Ascending aorta (tissue), 2 donors: ENCODE measurements at regions not wholly inside any gene's neighbourhood (a gene's known extent, or its start where the extent isn't known, plus 50 kb on each side); places are given as distances from the start of the nearest gene placed in this dataset.

Experiments used
- DNase-seq, 2 donors: peaks; one replicate each; pipeline ENCODE4 v3.0.0-alpha.2; 2019; ENCODE audit warnings: low spot score in 2 of 2
- H3K27ac ChIP-seq, 2 donors: fragments of 200-600 bp; sonication (generic); one replicate each; pipeline ENCODE4 v1.5.1; 2016 to 2017; ENCODE audit warnings: mild to moderate bottlenecking in 1 of 2
- H3K27me3 ChIP-seq: fragments of 200-600 bp; sonication (generic); one replicate; pipeline ENCODE4 v1.5.1; 2017
- H3K36me3 ChIP-seq, 2 donors: fragments of 200-600 bp; sonication (generic); one replicate each; pipeline ENCODE4 v1.5.1; 2016
- H3K4me1 ChIP-seq, 2 donors: fragments of 200-600 bp; sonication (generic); one replicate each; pipeline ENCODE4 v1.5.1; 2016 to 2017; ENCODE audit warnings: mild to moderate bottlenecking in 1 of 2
- H3K4me3 ChIP-seq, 2 donors: fragments of 200-600 bp; sonication (generic); one replicate each; pipeline ENCODE4 v1.5.1; 2016 to 2017; ENCODE audit warnings: mild to moderate bottlenecking in 1 of 2
- H3K9me3 ChIP-seq, 2 donors: fragments of 200-600 bp; sonication (generic); one replicate each; pipeline ENCODE4 v1.5.1; 2016
- intact Hi-C: fragments of 100-400 bp; cut with DNase I; formaldehyde crosslinking; loops from one replicate; pipeline ENCODE4 v1.15.1; 2023
- TF ChIP-seq, protein P1 (sequence below), 3 experiments: fragments of 200-600 bp in 2 of 3; fragments of 450-650 bp in 1 of 3; sonication (generic) in 2 of 3; IDR thresholded peaks; one replicate each; pipeline ENCODE4 v1.5.1; 2016 to 2019; ENCODE audit warnings: antibody characterized with exemption in 3 of 3, mild to moderate bottlenecking in 1 of 3, moderate library complexity in 1 of 3

GRCh38 chr3:124669470-124669869, 60.8 kb upstream of the UMPS start:
- intact Hi-C loops: no loop called here
- TF ChIP-seq, protein P1, sequence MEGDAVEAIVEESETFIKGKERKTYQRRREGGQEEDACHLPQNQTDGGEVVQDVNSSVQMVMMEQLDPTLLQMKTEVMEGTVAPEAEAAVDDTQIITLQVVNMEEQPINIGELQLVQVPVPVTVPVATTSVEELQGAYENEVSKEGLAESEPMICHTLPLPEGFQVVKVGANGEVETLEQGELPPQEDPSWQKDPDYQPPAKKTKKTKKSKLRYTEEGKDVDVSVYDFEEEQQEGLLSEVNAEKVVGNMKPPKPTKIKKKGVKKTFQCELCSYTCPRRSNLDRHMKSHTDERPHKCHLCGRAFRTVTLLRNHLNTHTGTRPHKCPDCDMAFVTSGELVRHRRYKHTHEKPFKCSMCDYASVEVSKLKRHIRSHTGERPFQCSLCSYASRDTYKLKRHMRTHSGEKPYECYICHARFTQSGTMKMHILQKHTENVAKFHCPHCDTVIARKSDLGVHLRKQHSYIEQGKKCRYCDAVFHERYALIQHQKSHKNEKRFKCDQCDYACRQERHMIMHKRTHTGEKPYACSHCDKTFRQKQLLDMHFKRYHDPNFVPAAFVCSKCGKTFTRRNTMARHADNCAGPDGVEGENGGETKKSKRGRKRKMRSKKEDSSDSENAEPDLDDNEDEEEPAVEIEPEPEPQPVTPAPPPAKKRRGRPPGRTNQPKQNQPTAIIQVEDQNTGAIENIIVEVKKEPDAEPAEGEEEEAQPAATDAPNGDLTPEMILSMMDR (IDR thresholded peaks at IDR 0.05): no peak
- Histone ChIP-seq H3K4me3 (no peak overlapping the region), H3K4me1 (no peaks in the 10 kb centered on the region), H3K36me3 (peaks cover 69 to 88% of the 10 kb centered on the region in 2 donors), H3K9me3 (no peaks in the 10 kb centered on the region), H3K27me3 (no peaks in the 10 kb centered on the region), H3K27ac (no peak overlapping the region)
- no peak for DNase-seq

GRCh38 chr3:124671106-124671505, 59.1 kb upstream of the UMPS start:
- no peaks in the 10 kb centered on the region for H3K9me3 ChIP-seq
- no peaks in the 10 kb centered on the region for H3K27me3 ChIP-seq
- no peak for DNase-seq
- intact Hi-C loops: no loop called here
- peaks cover 66 to 91% of the 10 kb centered on the region in 2 donors for H3K36me3 ChIP-seq
- no peaks in the 10 kb centered on the region for H3K4me1 ChIP-seq
- TF ChIP-seq, protein P1 (IDR thresholded peaks at IDR 0.05): no peak
- no peak overlapping the region for H3K4me3 ChIP-seq
- H3K27ac ChIP-seq: no peak overlapping the region

GRCh38 chr3:124674336-124674735, 55.9 kb upstream of the UMPS start:
- Histone ChIP-seq H3K36me3 (peaks cover 59 to 91% of the 10 kb centered on the region in 2 donors), H3K9me3 (no peaks in the 10 kb centered on the region), H3K4me3 (no peak overlapping the region), H3K4me1 (no peaks in the 10 kb centered on the region), H3K27me3 (no peaks in the 10 kb centered on the region), H3K27ac (no peak overlapping the region)
- TF ChIP-seq, protein P1 (IDR thresholded peaks at IDR 0.05): no peak
- intact Hi-C loops: no loop called here
- DNase-seq: no peak

DNA sequence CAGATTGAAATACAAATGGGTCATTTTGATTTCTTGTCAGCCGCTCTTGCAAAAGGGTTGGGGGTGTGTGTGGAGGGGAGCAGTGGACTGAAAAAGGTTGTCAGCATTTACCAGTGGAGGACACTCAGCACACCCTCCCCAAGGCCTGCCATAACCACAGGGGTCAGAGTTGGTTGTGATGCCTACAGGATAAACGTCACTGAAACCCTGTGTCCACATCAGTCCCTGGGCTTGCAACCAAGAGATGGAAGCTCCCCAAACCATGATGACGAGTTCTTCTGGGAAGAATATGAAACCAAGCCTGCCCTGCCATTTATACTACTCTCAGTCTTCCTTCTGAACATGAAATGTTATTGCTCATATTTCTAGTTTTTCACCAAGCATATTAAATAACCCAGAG, 54.0 kb upstream of the UMPS start:
- Histone ChIP-seq H3K4me1 (no peaks in the 10 kb centered on the region), H3K27ac (no peak overlapping the region), H3K36me3 (peaks cover 62 to 93% of the 10 kb centered on the region in 2 donors), H3K27me3 (no peaks in the 10 kb centered on the region), H3K9me3 (no peaks in the 10 kb centered on the region), H3K4me3 (no peak overlapping the region)
- TF ChIP-seq, protein P1 (IDR thresholded peaks at IDR 0.05): no peak
- DNase-seq: no peak
- intact Hi-C loops: no loop called here

DNA sequence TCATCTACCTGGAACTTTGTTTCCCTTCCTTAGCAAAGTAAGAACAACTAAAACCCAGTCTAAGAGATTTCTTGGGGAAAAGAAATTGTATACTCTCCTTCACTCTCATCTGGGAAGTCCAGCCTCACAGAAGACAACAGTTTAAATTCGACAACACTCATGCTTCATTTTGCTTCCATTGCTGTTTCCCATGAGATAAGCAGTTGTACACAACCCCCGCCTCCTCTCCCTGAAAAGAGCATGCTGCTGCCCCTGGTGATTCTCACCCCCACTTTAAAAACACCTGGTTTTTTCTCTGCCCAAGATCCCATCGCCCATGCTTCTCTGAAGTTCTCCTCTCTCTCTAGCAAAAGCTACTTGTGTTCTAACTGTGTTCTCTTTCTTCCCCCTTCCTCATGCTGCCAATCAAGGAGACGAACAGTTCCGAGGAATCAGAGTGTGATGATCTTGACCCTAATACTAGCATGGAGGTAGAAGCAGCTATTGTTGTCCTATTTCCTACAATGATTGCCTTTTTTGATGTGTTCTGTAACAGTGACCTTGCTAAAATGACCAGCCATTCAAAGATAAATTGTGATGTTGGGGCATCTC, 51.1 kb upstream of the UMPS start:
- H3K9me3 ChIP-seq: no peaks in the 10 kb centered on the region
- TF ChIP-seq, protein P1 (IDR thresholded peaks at IDR 0.05): no peak
- peaks cover 37 to 70% of the 10 kb centered on the region in 2 donors for H3K36me3 ChIP-seq
- no peak overlapping the region for H3K4me3 ChIP-seq
- intact Hi-C loops: no loop called here
- H3K27ac ChIP-seq: no peak overlapping the region
- no peaks in the 10 kb centered on the region for H3K27me3 ChIP-seq
- no peaks in the 10 kb centered on the region for H3K4me1 ChIP-seq
- no peak for DNase-seq
